K562 (cell line): ENCODE measurements at regions not wholly inside any gene's neighbourhood (a gene's known extent, or its start where the extent isn't known, plus 50 kb on each side); places are given as distances from the start of the nearest gene placed in this dataset.

Experiments used
- ATAC-seq: fragments of 200-7000 bp; cut with Tn5 transposase; 3 replicates; pipeline ENCODE4 v1.9.1; 2020; ENCODE audit warnings: moderate library complexity
- BruUV-seq: library from RNA; stranded (reverse); fragments of 400-500 nt; replicated peaks from 2 replicates; lab custom pipeline; 2021; lab: Mats Ljungman, UMichigan
- CTCF ChIA-PET: fragments of 300-600 bp; formaldehyde crosslinking; extraction: SDS; loops from one replicate; lab custom pipeline; 2021; ENCODE audit warnings: low intra/inter-chr PET ratio; lab: Yijun Ruan, JAX
- POLR2A ChIA-PET: fragments of 300-600, 350-650 bp; sonication (Branson Sonifier 250); formaldehyde crosslinking; extraction: SDS; loops from one replicate; lab custom pipeline; 2021; ENCODE audit warnings: antibody characterized with exemption, inconsistent platforms; lab: Yijun Ruan, JAX
- DNase-seq, 4 experiments: peaks; one replicate each; pipeline versions ENCODE4 v3.0.0 to v3.0.0-alpha.2; 2011 to 2018; ENCODE audit warnings: low spot score in 3 of 4, mixed read lengths in 3 of 4; ENCODE audit errors: extremely low read depth in 1 of 4
- FAIRE-seq: peaks from 2 replicates; lab custom pipeline; 2011; peaks lifted over from hg19 to GRCh38; lab: Jason Lieb, UNC
- H2AFZ ChIP-seq: 2 replicates; pipeline ENCODE4 v1.6.0; 2011; ENCODE audit warnings: low read depth, low read length, control low read depth, inconsistent platforms
- H3K27ac ChIP-seq: fragments of 200-600 bp; 3 replicates; pipeline ENCODE4 v1.8.0; 2011; ENCODE audit warnings: low read depth, mild to moderate bottlenecking, control low read depth, inconsistent platforms, low read length, moderate library complexity, mixed read lengths; ENCODE audit errors: extremely low read depth
- H3K27me3 ChIP-seq, 2 experiments: fragments of 300-600 bp in 1 of 2; 2 replicates in 1 of 2; 3 replicates in 1 of 2; pipeline versions ENCODE4 v1.6.0 to v1.8.0; 2011; ENCODE audit warnings: inconsistent platforms in 2 of 2, low read length in 2 of 2, mild to moderate bottlenecking in 1 of 2, mixed read lengths in 1 of 2, moderate library complexity in 1 of 2; ENCODE audit not compliant: control insufficient read depth in 2 of 2, insufficient read depth in 2 of 2
- H3K36me3 ChIP-seq: fragments of 300-600 bp; 3 replicates; pipeline ENCODE4 v1.8.0; 2011; ENCODE audit warnings: mild to moderate bottlenecking, low read length, inconsistent platforms; ENCODE audit not compliant: control insufficient read depth, insufficient read depth
- H3K4me1 ChIP-seq, 2 experiments: fragments of 200-600 bp in 1 of 2; replicated peaks in 1 of 2; 2 replicates in 1 of 2; 3 replicates in 1 of 2; pipeline versions ENCODE4 v1.5.1 to v1.8.0; 2011; ENCODE audit warnings: inconsistent platforms in 2 of 2, low read length in 2 of 2, mild to moderate bottlenecking in 1 of 2, mixed read lengths in 1 of 2, moderate library complexity in 1 of 2; ENCODE audit not compliant: control insufficient read depth in 2 of 2, insufficient read depth in 2 of 2
- H3K4me2 ChIP-seq: 2 replicates; pipeline ENCODE4 v1.6.1; 2011; ENCODE audit warnings: low read length, control low read depth, inconsistent platforms, mixed read lengths; ENCODE audit not compliant: insufficient read depth
- H3K4me3 ChIP-seq: fragments of 200-600 bp; sonication (generic), shearing (Covaris generic); 2 replicates; pipeline ENCODE4 v1.5.1; 2016; ENCODE audit warnings: control low read depth, inconsistent platforms
- H3K79me2 ChIP-seq: fragments of 200-600 bp; 3 replicates; pipeline ENCODE4 v1.8.0; 2011; ENCODE audit warnings: low read length, inconsistent platforms; ENCODE audit not compliant: control insufficient read depth, insufficient read depth
- H3K9ac ChIP-seq, 2 experiments: 2 replicates each; pipeline versions ENCODE4 v1.6.0 to v1.6.1; 2011; ENCODE audit warnings: low read depth in 2 of 2, low read length in 2 of 2, control low read depth in 1 of 2, inconsistent platforms in 1 of 2, mild to moderate bottlenecking in 1 of 2, mixed read lengths in 1 of 2; ENCODE audit not compliant: insufficient read depth in 1 of 2
- H3K9me1 ChIP-seq: one replicate; pipeline ENCODE4 v1.6.0; 2011; ENCODE audit warnings: inconsistent platforms, mild to moderate bottlenecking, low read length, moderate library complexity; ENCODE audit not compliant: control insufficient read depth, insufficient read depth
- H3K9me3 ChIP-seq: replicated peaks from 2 replicates; pipeline ENCODE4 v1.5.1; 2011; ENCODE audit warnings: low read depth, low read length, inconsistent platforms; ENCODE audit not compliant: control insufficient read depth, insufficient read depth
- H4K20me1 ChIP-seq: replicated peaks from 2 replicates; pipeline ENCODE4 v1.6.1; 2011; ENCODE audit warnings: low read length, inconsistent platforms, mixed read lengths; ENCODE audit not compliant: control insufficient read depth, insufficient read depth
- CEBPB ChIP-seq: fragments of 450-650 bp; IDR thresholded peaks from 2 replicates; pipeline ENCODE4 v1.6.1; 2016; ENCODE audit warnings: missing genetic modification characterization, missing compliant biosample characterization
- CXXC5 ChIP-seq: fragments of 250-450 bp; sonication (Bioruptor Pico); IDR thresholded peaks from 2 replicates; pipeline ENCODE4 v1.8.0; 2022; ENCODE audit warnings: inconsistent platforms, mild to moderate bottlenecking, moderate library complexity
- GTF2A2 ChIP-seq: IDR thresholded peaks from 2 replicates; pipeline ENCODE4 v1.6.1; 2016; ENCODE audit warnings: mild to moderate bottlenecking, missing genetic modification characterization, missing compliant biosample characterization
- HNRNPUL1 ChIP-seq: fragments of 200-400 bp; formaldehyde crosslinking; IDR thresholded peaks from 2 replicates; pipeline ENCODE4 v1.6.1; 2017; ENCODE audit warnings: low read length
- MAFG ChIP-seq: fragments of 450-650 bp; conservative IDR thresholded peaks from 2 replicates; pipeline ENCODE4 v1.6.1; 2016; ENCODE audit warnings: missing genetic modification characterization, missing compliant biosample characterization
- MTA2 ChIP-seq: fragments of 450-650 bp; IDR thresholded peaks from 2 replicates; pipeline ENCODE4 v1.6.1; 2016; ENCODE audit warnings: low read depth
- MYC ChIP-seq, 2 experiments: fragments of 250-450 bp in 1 of 2; sonication (Bioruptor Pico) in 1 of 2; IDR thresholded peaks; 2 replicates each; pipeline versions ENCODE4 v1.5.1 to v1.6.1; 2012 to 2021; ENCODE audit warnings: low read depth in 2 of 2, borderline replicate concordance in 1 of 2, improper control_type of control experiment in 1 of 2, low read length in 1 of 2, mild to moderate bottlenecking in 1 of 2, moderate library complexity in 1 of 2
- POLR3G ChIP-seq: IDR thresholded peaks from 2 replicates; pipeline ENCODE4 v1.6.1; 2011; ENCODE audit not compliant: insufficient read length, insufficient replicate concordance; ENCODE audit errors: extremely low read depth
- RAD51 ChIP-seq: fragments of 450-650 bp; IDR thresholded peaks from 2 replicates; pipeline ENCODE4 v1.7.1; 2016; ENCODE audit warnings: low read depth, mild to moderate bottlenecking, borderline replicate concordance
- XRCC4 ChIP-seq: IDR thresholded peaks from one replicate; pipeline ENCODE4 v1.6.1; 2011; ENCODE audit not compliant: insufficient read depth, insufficient read length; ENCODE audit errors: extremely low read depth
- ZNF263 ChIP-seq: sonication (generic); formaldehyde crosslinking; IDR thresholded peaks from 2 replicates; pipeline ENCODE4 v1.8.0; 2022; ENCODE audit warnings: mild to moderate bottlenecking, missing genetic modification reagents, borderline replicate concordance
- ZNF561 ChIP-seq: fragments of 450-650 bp; formaldehyde crosslinking; conservative IDR thresholded peaks from 2 replicates; pipeline ENCODE4 v1.4.0; 2020; ENCODE audit warnings: mild to moderate bottlenecking, moderate library complexity
- ZZZ3 ChIP-seq: fragments of 450-650 bp; IDR thresholded peaks from 2 replicates; pipeline ENCODE4 v1.6.1; 2016; ENCODE audit warnings: antibody characterized with exemption, mild to moderate bottlenecking, moderate library complexity
- WGBS: fragments of 100-300 bp; shearing (Covaris generic); methylation state at CpG from one replicate; pipeline ENCODE4 v1.1.6; 2016; ENCODE audit warnings: low coverage, mixed read lengths; ENCODE audit not compliant: insufficient coverage; ENCODE audit errors: missing lambda C conversion rate; 5-methylcytosine and 5-hydroxymethylcytosine counted together
- in situ Hi-C: fragments of 300-500 bp; cut with MboI; formaldehyde crosslinking; loops from 4 replicates; pipeline ENCODE4 v1.15.0; 2018; ENCODE audit warnings: inconsistent platforms, mixed read lengths
- intact Hi-C: fragments of 100-400 bp; cut with micrococcal nuclease; formaldehyde crosslinking; loops from 2 replicates; pipeline ENCODE4 v1.14.2; 2022
- TF ChIP-seq, protein P1 (sequence below): fragments of 200-800 bp; sonication (Bioruptor generic); IDR thresholded peaks from 2 replicates; pipeline ENCODE4 v1.6.1; 2017; ENCODE audit warnings: missing genetic modification characterization, missing compliant biosample characterization
- TF ChIP-seq, protein P2 (sequence below): fragments of 250-450 bp; sonication (Bioruptor Pico); IDR thresholded peaks from 2 replicates; pipeline ENCODE4 v1.5.0; 2021
- TF ChIP-seq, protein P3 (sequence below), 2 experiments: fragments of 450-650 bp; IDR thresholded peaks; 2 replicates each; pipeline ENCODE4 v1.6.1; 2018; ENCODE audit warnings: mild to moderate bottlenecking in 2 of 2, low read depth in 1 of 2; ENCODE audit not compliant: partially characterized antibody in 2 of 2

DNA sequence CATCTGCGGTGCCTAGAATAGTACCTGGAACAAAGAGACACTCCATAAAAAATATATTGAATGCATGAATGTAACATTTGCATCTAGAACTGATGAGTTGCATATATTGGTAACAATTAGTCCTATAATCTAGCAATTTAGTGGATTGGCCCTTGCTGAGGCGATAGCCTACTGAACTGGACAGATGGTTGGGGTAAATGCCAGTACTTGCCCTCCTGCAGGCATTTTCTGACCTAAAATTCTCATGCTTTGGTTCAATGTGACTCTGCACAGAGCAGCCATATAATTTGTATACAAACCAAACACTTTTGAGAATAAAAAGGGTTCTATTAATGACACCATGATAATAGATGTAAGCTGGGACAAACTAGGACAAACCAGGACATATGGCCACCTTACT lies 313.6 kb downstream of the OLFM3 start (continued):
- TF ChIP-seq MYC (IDR thresholded peaks at IDR 0.05; ENCODE audit: low read depth, low read length) (no peak), MYC (CRISPR knock-in tag; IDR thresholded peaks at IDR 0.05; ENCODE audit: borderline replicate concordance, low read depth) (no peak), MTA2 (no peak), POLR3G (no peak)
- TF ChIP-seq, protein P1, sequence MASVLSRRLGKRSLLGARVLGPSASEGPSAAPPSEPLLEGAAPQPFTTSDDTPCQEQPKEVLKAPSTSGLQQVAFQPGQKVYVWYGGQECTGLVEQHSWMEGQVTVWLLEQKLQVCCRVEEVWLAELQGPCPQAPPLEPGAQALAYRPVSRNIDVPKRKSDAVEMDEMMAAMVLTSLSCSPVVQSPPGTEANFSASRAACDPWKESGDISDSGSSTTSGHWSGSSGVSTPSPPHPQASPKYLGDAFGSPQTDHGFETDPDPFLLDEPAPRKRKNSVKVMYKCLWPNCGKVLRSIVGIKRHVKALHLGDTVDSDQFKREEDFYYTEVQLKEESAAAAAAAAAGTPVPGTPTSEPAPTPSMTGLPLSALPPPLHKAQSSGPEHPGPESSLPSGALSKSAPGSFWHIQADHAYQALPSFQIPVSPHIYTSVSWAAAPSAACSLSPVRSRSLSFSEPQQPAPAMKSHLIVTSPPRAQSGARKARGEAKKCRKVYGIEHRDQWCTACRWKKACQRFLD, result no peak
- TF ChIP-seq, all 486 proteins: peak for 0

DNA sequence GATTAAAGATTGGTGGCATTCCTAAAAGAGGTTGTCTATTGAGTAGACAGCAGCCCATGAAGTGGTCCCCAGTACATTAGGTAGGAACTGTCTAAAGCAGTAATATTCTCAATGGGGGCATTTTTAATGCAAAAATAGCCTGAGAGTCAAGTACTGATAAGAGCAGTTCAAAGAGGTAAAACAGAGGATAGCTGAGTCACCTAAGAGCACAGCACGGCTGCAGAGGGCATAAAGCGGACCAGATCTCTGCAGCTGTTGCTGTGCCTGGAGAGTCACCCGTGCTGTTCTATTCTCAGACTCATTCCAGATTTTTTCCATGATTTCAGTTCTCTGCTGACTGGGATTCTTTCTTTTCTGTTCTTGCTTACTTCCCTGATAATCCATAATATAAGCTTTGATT lies 313.2 kb downstream of the OLFM3 start:
- 0% methylated on average over 3 of the region's 3 CpGs for WGBS
- no peak for ATAC-seq
- H3K9me1 ChIP-seq, result no peaks in the 10 kb centered on the region
- H3K4me1 ChIP-seq, result no peaks in the 10 kb centered on the region
- ChIA-PET POLR2A (no interaction called here), CTCF (no interaction called here)
- no peak overlapping the region for H3K27ac ChIP-seq
- H3K4me3 ChIP-seq, result no peak overlapping the region
- H3K36me3 ChIP-seq, result no peaks in the 10 kb centered on the region
- no TSS peak for BruUV-seq
- no peaks in the 10 kb centered on the region for H3K79me2 ChIP-seq
- H3K27me3 ChIP-seq, result no peaks in the 10 kb centered on the region
- no peaks in the 10 kb centered on the region for H4K20me1 ChIP-seq
- no peaks in the 10 kb centered on the region for H3K9me3 ChIP-seq
- H3K4me2 ChIP-seq, result no peak overlapping the region
- DNase-seq, result no peak
- intact Hi-C loops, result no loop called here
- no peak overlapping the region for H3K9ac ChIP-seq
- in situ Hi-C loops, result no loop called here
- FAIRE-seq, result no peak
- no peak overlapping the region for H2AFZ ChIP-seq
- TF ChIP-seq ZNF561 (CRISPR knock-in tag) (no peak), ZNF263 (CRISPR knock-in tag) (no peak), CEBPB (no peak), XRCC4 (no peak), MAFG (no peak), GTF2A2 (no peak), RAD51 (no peak), HNRNPUL1 (no peak), ZZZ3 (no peak), CXXC5 (CRISPR knock-in tag) (no peak)
- TF ChIP-seq, protein P2, sequence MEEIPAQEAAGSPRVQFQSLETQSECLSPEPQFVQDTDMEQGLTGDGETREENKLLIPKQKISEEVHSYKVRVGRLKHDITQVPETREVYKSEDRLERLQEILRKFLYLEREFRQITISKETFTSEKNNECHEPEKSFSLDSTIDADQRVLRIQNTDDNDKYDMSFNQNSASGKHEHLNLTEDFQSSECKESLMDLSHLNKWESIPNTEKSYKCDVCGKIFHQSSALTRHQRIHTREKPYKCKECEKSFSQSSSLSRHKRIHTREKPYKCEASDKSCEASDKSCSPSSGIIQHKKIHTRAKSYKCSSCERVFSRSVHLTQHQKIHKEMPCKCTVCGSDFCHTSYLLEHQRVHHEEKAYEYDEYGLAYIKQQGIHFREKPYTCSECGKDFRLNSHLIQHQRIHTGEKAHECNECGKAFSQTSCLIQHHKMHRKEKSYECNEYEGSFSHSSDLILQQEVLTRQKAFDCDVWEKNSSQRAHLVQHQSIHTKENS, result no peak
- TF ChIP-seq, protein P3, sequence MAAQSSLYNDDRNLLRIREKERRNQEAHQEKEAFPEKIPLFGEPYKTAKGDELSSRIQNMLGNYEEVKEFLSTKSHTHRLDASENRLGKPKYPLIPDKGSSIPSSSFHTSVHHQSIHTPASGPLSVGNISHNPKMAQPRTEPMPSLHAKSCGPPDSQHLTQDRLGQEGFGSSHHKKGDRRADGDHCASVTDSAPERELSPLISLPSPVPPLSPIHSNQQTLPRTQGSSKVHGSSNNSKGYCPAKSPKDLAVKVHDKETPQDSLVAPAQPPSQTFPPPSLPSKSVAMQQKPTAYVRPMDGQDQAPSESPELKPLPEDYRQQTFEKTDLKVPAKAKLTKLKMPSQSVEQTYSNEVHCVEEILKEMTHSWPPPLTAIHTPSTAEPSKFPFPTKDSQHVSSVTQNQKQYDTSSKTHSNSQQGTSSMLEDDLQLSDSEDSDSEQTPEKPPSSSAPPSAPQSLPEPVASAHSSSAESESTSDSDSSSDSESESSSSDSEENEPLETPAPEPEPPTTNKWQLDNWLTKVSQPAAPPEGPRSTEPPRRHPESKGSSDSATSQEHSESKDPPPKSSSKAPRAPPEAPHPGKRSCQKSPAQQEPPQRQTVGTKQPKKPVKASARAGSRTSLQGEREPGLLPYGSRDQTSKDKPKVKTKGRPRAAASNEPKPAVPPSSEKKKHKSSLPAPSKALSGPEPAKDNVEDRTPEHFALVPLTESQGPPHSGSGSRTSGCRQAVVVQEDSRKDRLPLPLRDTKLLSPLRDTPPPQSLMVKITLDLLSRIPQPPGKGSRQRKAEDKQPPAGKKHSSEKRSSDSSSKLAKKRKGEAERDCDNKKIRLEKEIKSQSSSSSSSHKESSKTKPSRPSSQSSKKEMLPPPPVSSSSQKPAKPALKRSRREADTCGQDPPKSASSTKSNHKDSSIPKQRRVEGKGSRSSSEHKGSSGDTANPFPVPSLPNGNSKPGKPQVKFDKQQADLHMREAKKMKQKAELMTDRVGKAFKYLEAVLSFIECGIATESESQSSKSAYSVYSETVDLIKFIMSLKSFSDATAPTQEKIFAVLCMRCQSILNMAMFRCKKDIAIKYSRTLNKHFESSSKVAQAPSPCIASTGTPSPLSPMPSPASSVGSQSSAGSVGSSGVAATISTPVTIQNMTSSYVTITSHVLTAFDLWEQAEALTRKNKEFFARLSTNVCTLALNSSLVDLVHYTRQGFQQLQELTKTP (IDR thresholded peaks at IDR 0.05; ENCODE audit: low read depth in 1 of 2, partially characterized antibody in 2 of 2), result no peak
